HL-60/S4 (cell line): ENCODE measurements at regions not wholly inside any gene's neighbourhood (a gene's known extent, or its start where the extent isn't known, plus 50 kb on each side); places are given as distances from the start of the nearest gene placed in this dataset.

Experiments used
- in situ Hi-C: fragments of 300-500 bp; cut with MboI; formaldehyde crosslinking; loops from 2 replicates; pipeline ENCODE4 v1.14.3; 2022; ENCODE audit warnings: low sequenced_read_pairs

DNA sequence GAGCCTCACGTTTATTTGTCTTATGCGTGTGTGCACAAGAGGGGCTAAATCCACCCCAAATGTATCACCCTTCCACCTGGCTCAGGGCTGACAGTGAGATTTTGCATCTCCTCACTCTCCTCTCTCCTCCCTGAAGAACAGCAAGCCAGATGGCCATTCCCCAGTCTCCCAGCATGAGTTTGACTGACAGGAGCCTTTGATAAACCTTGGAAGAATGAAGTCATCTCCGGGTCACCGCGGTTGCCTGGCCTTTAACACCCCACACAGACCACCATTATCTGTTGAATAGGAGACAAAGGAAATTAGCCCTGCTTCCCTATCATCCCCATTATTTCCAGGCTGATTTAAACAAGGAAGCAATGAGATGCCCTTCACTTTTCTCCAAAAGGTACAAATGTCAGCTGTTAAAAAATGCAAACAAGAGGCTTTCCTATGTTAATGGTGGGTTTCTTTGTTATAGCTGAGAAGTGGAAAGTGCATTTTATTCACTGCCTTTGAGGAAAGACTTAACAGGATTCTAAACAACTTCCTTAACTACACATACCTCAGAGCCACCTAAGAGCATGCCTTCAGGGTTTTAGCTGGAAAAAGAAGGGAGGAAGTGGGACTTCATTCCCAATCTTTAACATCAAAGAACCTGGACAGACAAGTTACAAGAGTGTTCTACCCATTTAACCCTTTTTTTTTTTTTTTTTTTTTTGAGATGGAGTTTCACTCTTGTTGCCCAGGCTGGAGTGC, 524.8 kb upstream of the ID4 start:
- in situ Hi-C loops = no loop called here

- in situ Hi-C loops = no loop called here
These were observed 519.7 kb upstream of the ID4 start for GRCh38 chr6:19317431-19317986.

- in situ Hi-C loops = no loop called here
These were observed 518.2 kb upstream of the ID4 start for GRCh38 chr6:19319005-19319404.

DNA sequence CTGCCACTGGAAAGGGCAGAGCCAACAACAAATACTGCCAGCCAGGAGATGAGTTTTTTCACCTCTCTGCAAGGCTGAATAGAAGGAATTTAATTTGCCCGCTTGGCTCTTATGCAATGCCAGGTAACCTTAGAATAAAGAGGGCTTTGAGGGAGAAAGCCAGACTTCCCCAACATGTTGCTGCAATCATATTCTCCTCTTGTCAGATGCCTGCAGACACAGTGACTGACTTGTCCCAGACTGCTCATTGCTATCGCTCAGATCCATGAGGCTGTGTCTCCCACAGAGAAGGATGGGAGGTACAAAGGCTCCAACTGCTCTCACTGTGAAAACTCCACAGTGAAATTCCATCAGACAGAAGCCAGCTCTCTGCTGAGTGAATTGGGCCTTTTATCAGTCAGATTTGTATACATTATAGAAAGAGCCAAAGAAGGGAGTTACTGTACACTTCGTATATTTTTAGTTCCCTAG, 517.0 kb upstream of the ID4 start:
- in situ Hi-C loops = no loop called here

GRCh38 chr6:19322691-19323485, 514.3 kb upstream of the ID4 start:
- in situ Hi-C loops = no loop called here

DNA sequence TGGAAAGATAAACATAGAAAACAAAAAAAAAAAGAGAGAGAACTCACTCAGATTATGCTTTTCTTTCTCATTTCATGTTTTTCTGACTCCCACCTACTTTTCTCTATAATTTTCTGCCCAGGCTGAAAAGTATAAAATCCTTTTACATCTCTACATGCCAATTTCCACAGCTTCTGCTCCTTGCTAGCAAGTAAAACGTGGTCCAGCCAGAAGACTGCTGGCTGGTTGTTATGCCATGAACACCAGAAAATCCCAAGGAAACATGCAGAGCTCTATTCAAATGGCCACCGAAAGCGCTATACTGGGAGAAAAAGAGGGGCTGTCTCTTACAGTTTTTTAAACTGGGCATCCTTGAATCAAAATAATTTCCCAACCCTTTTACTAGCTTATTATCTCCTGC, 512.8 kb upstream of the ID4 start:
- in situ Hi-C loops = no loop called here

- in situ Hi-C loops = no loop called here
These were observed 511.8 kb upstream of the ID4 start for GRCh38 chr6:19325335-19325789.

GRCh38 chr6:19327241-19327640, 509.9 kb upstream of the ID4 start:
- in situ Hi-C loops = no loop called here

GRCh38 chr6:19327661-19328060, 509.5 kb upstream of the ID4 start:
- in situ Hi-C loops = no loop called here

- in situ Hi-C loops = no loop called here
These were observed 508.1 kb upstream of the ID4 start for GRCh38 chr6:19329078-19329477.

DNA sequence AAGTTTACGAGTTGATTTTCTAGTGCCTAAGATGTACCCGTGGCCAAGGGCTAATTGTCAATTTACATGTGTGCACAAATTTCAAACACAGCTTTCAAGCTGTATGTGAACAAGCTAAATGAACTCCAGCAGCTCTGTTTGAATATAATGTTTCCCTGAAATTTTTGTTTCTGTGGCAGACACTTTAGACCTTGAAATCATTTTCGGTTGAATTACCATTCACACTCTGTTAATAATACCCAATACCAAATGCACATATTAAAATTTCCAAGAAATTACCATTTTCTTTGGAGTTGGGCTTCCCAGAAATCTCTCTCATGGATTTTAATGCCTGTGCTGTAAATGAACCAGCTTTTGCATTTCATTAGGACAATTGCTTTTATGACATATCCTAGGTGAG, 506.1 kb upstream of the ID4 start:
- in situ Hi-C loops = no loop called here

DNA sequence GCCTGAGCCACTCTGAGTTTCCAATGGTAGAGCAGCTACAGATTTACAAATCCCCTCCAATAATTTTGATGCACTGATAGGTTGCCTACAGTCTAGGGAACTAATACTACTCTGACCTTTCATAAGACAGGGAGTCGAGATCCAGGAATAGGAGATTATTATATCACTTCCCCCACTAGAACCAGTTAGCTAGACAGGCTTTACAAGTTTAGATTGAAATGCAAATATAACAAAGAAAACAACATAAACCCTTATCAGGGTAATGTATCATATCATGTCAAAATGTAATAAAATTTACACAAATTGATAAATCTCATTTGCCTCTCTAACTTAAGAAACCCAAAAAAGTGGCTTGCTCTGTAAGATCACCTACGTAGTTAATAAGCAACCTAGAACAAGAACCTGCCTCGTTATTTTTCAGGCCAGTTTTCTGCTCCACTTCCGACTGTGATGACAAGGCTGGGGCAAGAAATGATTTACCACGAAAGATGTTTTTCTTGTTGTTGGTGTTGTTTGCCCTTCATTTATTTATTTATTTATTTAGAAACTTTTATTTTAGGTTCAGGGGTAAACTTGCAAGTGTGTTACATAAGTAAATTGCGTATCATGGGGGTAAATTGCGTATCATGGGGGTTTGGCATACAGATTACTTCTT, 504.2 kb upstream of the ID4 start:
- in situ Hi-C loops = no loop called here

DNA sequence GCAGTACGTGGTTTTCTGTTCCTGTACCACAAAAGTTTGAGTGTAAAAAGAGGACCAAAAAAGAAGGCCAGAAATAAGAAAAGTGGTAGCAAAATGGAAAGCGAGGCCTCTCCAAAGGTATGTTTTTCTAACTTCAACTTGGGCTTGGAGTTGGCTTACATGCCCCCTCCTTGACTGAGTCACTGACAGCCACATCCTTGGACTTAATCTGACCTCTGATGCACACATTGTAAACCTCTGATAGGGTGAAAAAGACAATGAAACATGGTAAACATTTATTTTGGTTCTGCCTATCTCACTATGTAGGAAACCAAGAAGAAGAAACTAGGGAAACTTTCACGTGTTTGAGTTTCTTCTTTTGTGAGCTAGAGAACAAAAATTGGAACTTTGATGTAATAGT, 503.2 kb upstream of the ID4 start:
- in situ Hi-C loops = no loop called here

DNA sequence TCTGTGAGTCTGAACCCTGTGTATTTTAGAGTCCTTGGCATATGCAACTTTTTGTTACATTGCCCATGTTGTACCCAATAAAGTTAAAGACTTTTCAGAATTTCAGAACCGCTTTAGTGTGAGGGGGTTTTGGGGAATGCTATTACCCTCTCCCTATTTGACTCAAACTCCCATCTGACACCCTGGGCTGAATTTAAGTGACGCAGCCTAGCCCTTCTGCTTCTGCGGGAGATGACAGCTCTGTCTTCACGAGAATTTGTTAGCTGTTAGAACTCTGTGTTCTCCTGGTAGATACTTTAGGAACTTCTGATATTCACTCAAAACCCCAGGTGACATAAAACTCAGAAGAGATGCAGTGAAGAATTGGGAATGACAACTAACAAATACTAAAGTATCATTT, 500.6 kb upstream of the ID4 start:
- in situ Hi-C loops = no loop called here

DNA sequence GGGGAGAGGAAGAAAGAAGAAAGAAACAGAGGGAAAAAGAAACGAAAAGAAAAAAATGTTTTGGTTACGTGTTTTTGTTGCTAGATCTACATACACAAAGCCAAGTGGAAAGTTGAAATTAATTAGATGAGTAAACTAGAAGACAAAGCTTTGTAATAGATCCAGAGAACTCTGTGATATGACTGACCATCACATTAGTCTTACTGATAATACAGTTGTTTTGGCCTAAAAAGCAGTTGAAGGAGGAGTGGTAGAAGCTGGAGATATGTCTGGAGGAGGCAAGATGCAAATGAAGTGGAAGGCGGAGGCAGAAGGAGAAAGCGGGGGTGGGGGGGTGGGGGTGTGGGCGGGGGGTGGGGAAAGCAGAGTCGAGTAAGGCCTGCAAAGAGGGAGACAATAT, 500.1 kb upstream of the ID4 start:
- in situ Hi-C loops = no loop called here

DNA sequence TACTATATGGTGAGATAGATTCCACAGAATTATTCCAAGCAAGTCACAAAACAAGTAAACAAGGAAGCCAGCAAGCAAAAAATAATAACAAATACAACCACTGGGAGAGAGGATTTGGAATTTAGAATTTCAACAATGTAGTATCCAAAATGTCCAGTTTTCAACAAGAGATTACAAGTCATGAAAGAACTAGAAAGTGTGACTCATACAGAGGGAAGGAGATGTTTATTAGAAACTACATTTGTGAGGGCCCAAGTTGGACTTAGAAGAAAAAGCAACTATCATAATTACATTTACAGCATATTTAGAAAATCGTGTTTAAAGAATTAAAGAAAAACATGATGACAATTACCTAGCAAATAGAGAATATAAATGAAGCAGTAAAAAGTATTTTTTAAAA, 494.6 kb upstream of the ID4 start:
- in situ Hi-C loops = no loop called here

DNA sequence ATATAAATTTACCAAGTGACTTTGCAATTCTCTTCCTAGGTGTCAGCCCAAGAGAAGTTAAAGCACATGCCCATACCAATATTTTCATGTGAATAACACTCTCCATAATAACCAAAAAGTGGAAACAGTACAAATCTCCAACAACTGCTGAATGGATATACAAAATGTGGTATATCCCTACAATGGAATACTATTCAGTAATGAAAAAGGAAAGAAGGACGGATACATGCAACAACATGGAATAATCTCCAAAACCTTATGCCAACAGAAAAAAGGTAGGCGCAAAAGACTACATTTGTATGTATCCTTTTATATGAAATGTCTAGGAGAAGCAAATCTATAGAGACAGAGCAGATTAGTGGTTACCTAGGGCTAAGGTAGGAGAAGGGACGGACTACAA, 487.7 kb upstream of the ID4 start:
- in situ Hi-C loops = no loop called here

GRCh38 chr6:19354181-19354580, 483.0 kb upstream of the ID4 start:
- in situ Hi-C loops = no loop called here

- in situ Hi-C loops = no loop called here
These were observed 480.5 kb upstream of the ID4 start for GRCh38 chr6:19356692-19357091.

DNA sequence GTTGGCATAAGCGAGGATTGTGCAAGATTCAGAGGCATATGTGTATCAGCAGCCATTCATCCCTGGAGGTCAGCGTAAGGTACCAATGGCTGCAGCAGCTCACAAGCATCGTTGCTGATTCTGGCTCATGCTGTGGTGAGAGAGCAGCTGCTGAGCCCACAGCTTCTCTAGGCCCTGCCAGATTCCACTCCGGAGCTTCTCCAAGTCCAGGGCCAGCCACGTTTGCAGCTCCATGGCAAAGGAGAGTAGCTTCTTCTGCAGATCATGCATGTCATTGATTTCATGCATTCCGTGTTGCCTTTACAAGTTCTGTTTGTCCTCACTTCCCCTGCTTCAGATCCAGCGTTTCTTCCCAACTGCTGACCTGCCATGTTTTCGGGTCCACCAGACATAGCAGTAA, 474.8 kb upstream of the ID4 start:
- in situ Hi-C loops = no loop called here

DNA sequence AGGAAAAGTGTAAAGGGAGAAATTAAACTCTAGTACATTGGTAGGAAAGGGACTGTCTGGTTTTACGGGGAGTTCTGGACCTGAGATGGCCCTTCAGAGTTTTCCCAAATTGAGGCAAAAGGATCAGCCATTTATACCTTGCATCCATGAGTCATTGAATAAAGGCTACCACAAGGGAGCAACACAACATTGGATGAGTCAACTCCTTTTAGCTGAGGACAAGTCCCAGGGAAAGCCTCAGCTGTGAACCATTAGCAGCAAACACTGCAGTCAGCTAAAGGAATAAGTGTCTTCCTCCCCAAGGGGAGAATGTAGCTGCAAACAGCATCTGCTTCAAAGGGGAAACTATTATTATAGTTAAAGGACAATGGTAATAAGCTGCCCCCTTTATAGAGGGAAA, 468.7 kb upstream of the ID4 start:
- in situ Hi-C loops = no loop called here

DNA sequence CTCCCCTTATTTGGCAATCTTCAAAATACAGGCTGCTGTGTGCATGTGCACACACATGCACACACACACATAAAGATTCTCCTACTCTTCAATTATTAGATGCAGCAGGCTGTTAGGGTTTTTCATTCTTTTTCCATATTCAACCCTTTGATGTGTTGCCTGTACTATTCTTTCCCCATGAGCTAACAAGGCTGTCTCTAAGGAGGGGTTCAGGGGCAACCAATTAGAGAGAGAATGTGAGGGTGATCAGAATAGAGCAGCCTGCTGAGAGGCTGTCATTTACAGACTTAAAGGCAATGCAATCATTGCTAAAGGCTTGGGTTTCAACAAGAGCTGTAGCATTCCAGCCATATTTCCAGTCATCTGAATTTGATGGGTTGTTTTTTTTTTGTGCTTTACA, 467.4 kb upstream of the ID4 start:
- in situ Hi-C loops = no loop called here
